ENCODE measurements at regions not wholly inside any gene's neighbourhood (a gene's known extent, or its start where the extent isn't known, plus 50 kb on each side); places are given as distances from the start of the nearest gene placed in this dataset.
A peak's percentile ranks its signal among the peaks of the same experiment; 100 is the strongest.

GRCh38 chr9:78573669-78574068, 276.7 kb downstream of the PSAT1 start:
- no peak overlapping the region for H3K4me3 ChIP-seq (ENCODE audit: low read length)
- H3K36me3 ChIP-seq (ENCODE audit: control insufficient read depth, insufficient read depth, low read length): no peaks in the 10 kb centered on the region
- DNase-seq: no peak
- no peaks in the 10 kb centered on the region for H3K27me3 ChIP-seq (ENCODE audit: control insufficient read depth, insufficient read depth, low read length)
- no CpG with 5 or more reads among the region's 4 CpGs for WGBS (ENCODE audit: insufficient coverage, low lambda C conversion rate)
- no peaks in the 10 kb centered on the region for H3K9me3 ChIP-seq (ENCODE audit: control insufficient read depth, low read depth, low read length)
- no peaks in the 10 kb centered on the region for H3K4me1 ChIP-seq (ENCODE audit: control insufficient read depth, insufficient read depth, low read length)
- H3K27ac ChIP-seq (ENCODE audit: low read length): no peak overlapping the region

- WGBS (ENCODE audit: insufficient coverage, low lambda C conversion rate): 100% methylated on average over 1 of the region's 7 CpGs
- no peak for DNase-seq
- Histone ChIP-seq H3K4me1 (ENCODE audit: control insufficient read depth, insufficient read depth, low read length) (no peaks in the 10 kb centered on the region), H3K27ac (ENCODE audit: low read length) (no peak overlapping the region), H3K36me3 (ENCODE audit: control insufficient read depth, insufficient read depth, low read length) (no peaks in the 10 kb centered on the region), H3K9me3 (ENCODE audit: control insufficient read depth, low read depth, low read length) (no peaks in the 10 kb centered on the region), H3K4me3 (ENCODE audit: low read length) (no peak overlapping the region), H3K27me3 (ENCODE audit: control insufficient read depth, insufficient read depth, low read length) (no peaks in the 10 kb centered on the region)
Measured at GRCh38 chr9:78574354-78575045, 277.6 kb downstream of the PSAT1 start.

- no peaks in the 10 kb centered on the region for H3K4me1 ChIP-seq (ENCODE audit: control insufficient read depth, insufficient read depth, low read length)
- no peak overlapping the region for H3K27ac ChIP-seq (ENCODE audit: low read length)
- DNase-seq: no peak
- no peaks in the 10 kb centered on the region for H3K36me3 ChIP-seq (ENCODE audit: control insufficient read depth, insufficient read depth, low read length)
- no peaks in the 10 kb centered on the region for H3K9me3 ChIP-seq (ENCODE audit: control insufficient read depth, low read depth, low read length)
- no peaks in the 10 kb centered on the region for H3K27me3 ChIP-seq (ENCODE audit: control insufficient read depth, insufficient read depth, low read length)
- WGBS (ENCODE audit: insufficient coverage, low lambda C conversion rate): 42% methylated on average over 3 of the region's 4 CpGs
- H3K4me3 ChIP-seq (ENCODE audit: low read length): no peak overlapping the region
Measured at GRCh38 chr9:78575081-78575480, 278.2 kb downstream of the PSAT1 start.

- H3K4me1 ChIP-seq (ENCODE audit: control insufficient read depth, insufficient read depth, low read length): no peaks in the 10 kb centered on the region
- H3K27ac ChIP-seq (ENCODE audit: low read length): no peak overlapping the region
- WGBS (ENCODE audit: insufficient coverage, low lambda C conversion rate): no CpG with 5 or more reads among the region's 3 CpGs
- no peaks in the 10 kb centered on the region for H3K36me3 ChIP-seq (ENCODE audit: control insufficient read depth, insufficient read depth, low read length)
- H3K27me3 ChIP-seq (ENCODE audit: control insufficient read depth, insufficient read depth, low read length): no peaks in the 10 kb centered on the region
- no peaks in the 10 kb centered on the region for H3K9me3 ChIP-seq (ENCODE audit: control insufficient read depth, low read depth, low read length)
- no peak overlapping the region for H3K4me3 ChIP-seq (ENCODE audit: low read length)
- no peak for DNase-seq
Measured at GRCh38 chr9:78575771-78576170, 278.8 kb downstream of the PSAT1 start.

- Histone ChIP-seq H3K27me3 (ENCODE audit: control insufficient read depth, insufficient read depth, low read length) (no peaks in the 10 kb centered on the region), H3K27ac (ENCODE audit: low read length) (no peak overlapping the region), H3K9me3 (ENCODE audit: control insufficient read depth, low read depth, low read length) (no peaks in the 10 kb centered on the region), H3K4me3 (ENCODE audit: low read length) (no peak overlapping the region), H3K4me1 (ENCODE audit: control insufficient read depth, insufficient read depth, low read length) (no peaks in the 10 kb centered on the region), H3K36me3 (ENCODE audit: control insufficient read depth, insufficient read depth, low read length) (no peaks in the 10 kb centered on the region)
- WGBS (ENCODE audit: insufficient coverage, low lambda C conversion rate): 83% methylated on average over 1 of the region's 5 CpGs
- DNase-seq: no peak
Measured at GRCh38 chr9:78577156-78577906, 280.4 kb downstream of the PSAT1 start.

- Histone ChIP-seq H3K36me3 (ENCODE audit: control insufficient read depth, insufficient read depth, low read length) (no peaks in the 10 kb centered on the region), H3K4me3 (ENCODE audit: low read length) (no peak overlapping the region), H3K4me1 (ENCODE audit: control insufficient read depth, insufficient read depth, low read length) (no peaks in the 10 kb centered on the region), H3K27ac (ENCODE audit: low read length) (no peak overlapping the region), H3K9me3 (ENCODE audit: control insufficient read depth, low read depth, low read length) (no peaks in the 10 kb centered on the region), H3K27me3 (ENCODE audit: control insufficient read depth, insufficient read depth, low read length) (no peaks in the 10 kb centered on the region)
- peak; percentile 15 to 18 for DNase-seq
- WGBS (ENCODE audit: insufficient coverage, low lambda C conversion rate): no CpG with 5 or more reads among the region's 5 CpGs
Measured at GRCh38 chr9:78578072-78578471, 281.1 kb downstream of the PSAT1 start.

GRCh38 chr9:78582821-78583220, 285.9 kb downstream of the PSAT1 start:
- H3K36me3 ChIP-seq (ENCODE audit: control insufficient read depth, insufficient read depth, low read length): no peaks in the 10 kb centered on the region
- no CpG with 5 or more reads among the region's 5 CpGs for WGBS (ENCODE audit: insufficient coverage, low lambda C conversion rate)
- H3K4me3 ChIP-seq (ENCODE audit: low read length): no peak overlapping the region
- no peak for DNase-seq
- no peaks in the 10 kb centered on the region for H3K4me1 ChIP-seq (ENCODE audit: control insufficient read depth, insufficient read depth, low read length)
- H3K27ac ChIP-seq (ENCODE audit: low read length): no peak overlapping the region
- H3K27me3 ChIP-seq (ENCODE audit: control insufficient read depth, insufficient read depth, low read length): no peaks in the 10 kb centered on the region
- no peaks in the 10 kb centered on the region for H3K9me3 ChIP-seq (ENCODE audit: control insufficient read depth, low read depth, low read length)

GRCh38 chr9:78584589-78584988, 287.7 kb downstream of the PSAT1 start:
- Histone ChIP-seq H3K36me3 (ENCODE audit: control insufficient read depth, insufficient read depth, low read length) (no peaks in the 10 kb centered on the region), H3K27ac (ENCODE audit: low read length) (no peak overlapping the region), H3K4me3 (ENCODE audit: low read length) (no peak overlapping the region), H3K4me1 (ENCODE audit: control insufficient read depth, insufficient read depth, low read length) (no peaks in the 10 kb centered on the region), H3K27me3 (ENCODE audit: control insufficient read depth, insufficient read depth, low read length) (no peaks in the 10 kb centered on the region), H3K9me3 (ENCODE audit: control insufficient read depth, low read depth, low read length) (no peaks in the 10 kb centered on the region)
- no peak for DNase-seq
- WGBS (ENCODE audit: insufficient coverage, low lambda C conversion rate): no CpG with 5 or more reads among the region's 1 CpG

GRCh38 chr9:78585909-78586308, 289.0 kb downstream of the PSAT1 start:
- Histone ChIP-seq H3K4me3 (ENCODE audit: low read length) (no peak overlapping the region), H3K4me1 (ENCODE audit: control insufficient read depth, insufficient read depth, low read length) (no peaks in the 10 kb centered on the region), H3K36me3 (ENCODE audit: control insufficient read depth, insufficient read depth, low read length) (no peaks in the 10 kb centered on the region), H3K9me3 (ENCODE audit: control insufficient read depth, low read depth, low read length) (no peaks in the 10 kb centered on the region), H3K27me3 (ENCODE audit: control insufficient read depth, insufficient read depth, low read length) (no peaks in the 10 kb centered on the region), H3K27ac (ENCODE audit: low read length) (no peak overlapping the region)
- WGBS (ENCODE audit: insufficient coverage, low lambda C conversion rate): 88% methylated on average over 1 of the region's 1 CpG
- no peak for DNase-seq

- no peaks in the 10 kb centered on the region for H3K27me3 ChIP-seq (ENCODE audit: control insufficient read depth, insufficient read depth, low read length)
- H3K4me1 ChIP-seq (ENCODE audit: control insufficient read depth, insufficient read depth, low read length): no peaks in the 10 kb centered on the region
- 100% methylated on average over 1 of the region's 1 CpG for WGBS (ENCODE audit: insufficient coverage, low lambda C conversion rate)
- no peaks in the 10 kb centered on the region for H3K9me3 ChIP-seq (ENCODE audit: control insufficient read depth, low read depth, low read length)
- H3K27ac ChIP-seq (ENCODE audit: low read length): no peak overlapping the region
- no peak overlapping the region for H3K4me3 ChIP-seq (ENCODE audit: low read length)
- H3K36me3 ChIP-seq (ENCODE audit: control insufficient read depth, insufficient read depth, low read length): no peaks in the 10 kb centered on the region
- DNase-seq: no peak
Measured at GRCh38 chr9:78590068-78590467, 293.1 kb downstream of the PSAT1 start.

- no peaks in the 10 kb centered on the region for H3K9me3 ChIP-seq (ENCODE audit: control insufficient read depth, low read depth, low read length)
- H3K36me3 ChIP-seq (ENCODE audit: control insufficient read depth, insufficient read depth, low read length): no peaks in the 10 kb centered on the region
- H3K4me1 ChIP-seq (ENCODE audit: control insufficient read depth, insufficient read depth, low read length): no peaks in the 10 kb centered on the region
- DNase-seq: no peak
- no peak overlapping the region for H3K27ac ChIP-seq (ENCODE audit: low read length)
- H3K4me3 ChIP-seq (ENCODE audit: low read length): no peak overlapping the region
- H3K27me3 ChIP-seq (ENCODE audit: control insufficient read depth, insufficient read depth, low read length): no peaks in the 10 kb centered on the region
Measured at GRCh38 chr9:78592811-78593210, 295.9 kb downstream of the PSAT1 start.

Data from large intestine (tissue), 3 donors.